ENCODE measurements at regions not wholly inside any gene's neighbourhood (a gene's known extent, or its start where the extent isn't known, plus 50 kb on each side); places are given as distances from the start of the nearest gene placed in this dataset.

GRCh38 chr16:52643006-52643405 is 96.1 kb upstream of the TOX3 start:
- TF ChIP-seq CTCF (conservative IDR thresholded peaks at IDR 0.05; ENCODE audit: low read depth, low read length) = no peak
- no peak for TF ChIP-seq EZH2phosphoT487 (IDR thresholded peaks at IDR 0.05; ENCODE audit: borderline replicate concordance, low read length)
- TF ChIP-seq EZH2 (IDR thresholded peaks at IDR 0.05; ENCODE audit: low read length, unreplicated experiment) = no peak

Data from PC-3 (cell line).